Natural killer cell treated with Interleukin-12 subunit alpha and Interleukin-12 subunit beta and Interleukin-15 and Interleukin-18, amount 100 ng/mL, for 72 hours (primary cell): ENCODE measurements at regions not wholly inside any gene's neighbourhood (a gene's known extent, or its start where the extent isn't known, plus 50 kb on each side); places are given as distances from the start of the nearest gene placed in this dataset.
"Not testable (repeated sequence)": the region's sequence is repeated elsewhere in the genome, so short reads cannot be mapped to it uniquely, and the experiment has no call there.

ENCODE experiments used
- ATAC-seq, 2 donors: fragments of 150-1000 bp; cut with Tn5 transposase in 1 of 2; sonication (Bioruptor Pico), chemical (Tn5 transposase) in 1 of 2; 2 replicates each; pipeline ENCODE4 v1.10.0; 2021
- DNase-seq: peaks from one replicate; pipeline ENCODE4 v3.0.0; 2022; ENCODE audit warnings: low spot score
- H3K27ac Mint-ChIP-seq, 2 donors: 1 replicate in 1 of 2; 2 replicates in 1 of 2; pipeline ENCODE4 v1.8.0; 2022; ENCODE audit warnings: mixed read lengths in 2 of 2, mild to moderate bottlenecking in 1 of 2, moderate library complexity in 1 of 2
- H3K27me3 Mint-ChIP-seq, 2 donors: 1 replicate in 1 of 2; 2 replicates in 1 of 2; pipeline ENCODE4 v1.8.0; 2022; ENCODE audit warnings: mixed read lengths in 2 of 2
- H3K36me3 Mint-ChIP-seq: one replicate; pipeline ENCODE4 v1.8.0; 2022; ENCODE audit warnings: mixed read lengths
- H3K4me1 Mint-ChIP-seq, 2 donors: 1 replicate in 1 of 2; 2 replicates in 1 of 2; pipeline ENCODE4 v1.8.0; 2022; ENCODE audit warnings: low read depth in 2 of 2, mixed read lengths in 2 of 2, mild to moderate bottlenecking in 1 of 2
- H3K4me3 Mint-ChIP-seq: one replicate; pipeline ENCODE4 v1.8.0; 2022; ENCODE audit warnings: mixed read lengths
- H3K9me3 Mint-ChIP-seq: 2 replicates; pipeline ENCODE4 v1.8.0; 2022; ENCODE audit warnings: mixed read lengths

DNA sequence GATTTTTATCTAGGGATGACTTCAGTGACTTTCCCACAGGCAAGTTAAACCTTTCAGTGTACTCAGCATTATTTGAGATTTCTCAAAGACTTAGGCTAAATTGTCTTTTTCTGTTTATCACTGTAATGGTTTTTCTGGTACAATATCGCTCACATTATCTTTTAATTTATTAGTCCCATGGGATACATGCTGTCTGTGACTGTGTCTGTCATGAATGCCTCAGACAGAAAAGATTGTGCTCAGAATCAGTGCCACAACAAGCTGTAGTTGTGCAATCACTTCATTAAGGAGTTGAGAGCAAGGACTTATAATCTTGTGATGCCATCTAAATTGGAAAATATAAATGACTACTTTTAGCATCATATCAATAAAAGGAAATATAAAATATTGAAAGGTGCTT is 2374.2 kb upstream of the RAG2 start:
- H3K36me3 Mint-ChIP-seq = no peaks in the 10 kb centered on the region
- H3K27me3 Mint-ChIP-seq = no peaks in the 10 kb centered on the region
- ATAC-seq = no peak
- DNase-seq = no peak
- H3K4me1 Mint-ChIP-seq = no peaks in the 10 kb centered on the region
- no peak overlapping the region for H3K27ac Mint-ChIP-seq
- peaks cover 4% of the 10 kb centered on the region for H3K9me3 Mint-ChIP-seq
- H3K4me3 Mint-ChIP-seq = no peak overlapping the region

GRCh38 chr11:38971141-38971540 is 2373.1 kb upstream of the RAG2 start:
- H3K4me3 Mint-ChIP-seq = no peak overlapping the region
- H3K4me1 Mint-ChIP-seq = no peaks in the 10 kb centered on the region
- no peaks in the 10 kb centered on the region for H3K36me3 Mint-ChIP-seq
- peaks cover 3% of the 10 kb centered on the region for H3K9me3 Mint-ChIP-seq
- no peaks in the 10 kb centered on the region for H3K27me3 Mint-ChIP-seq
- ATAC-seq (no peak), DNase-seq (no peak)
- H3K27ac Mint-ChIP-seq = no peak overlapping the region

GRCh38 chr11:38968951-38969350 is 2370.9 kb upstream of the RAG2 start:
- H3K27me3 Mint-ChIP-seq = no peaks in the 10 kb centered on the region
- DNase-seq (no peak), ATAC-seq (no peak)
- H3K4me3 Mint-ChIP-seq = no peak overlapping the region
- no peaks in the 10 kb centered on the region for H3K4me1 Mint-ChIP-seq
- peaks cover 3% of the 10 kb centered on the region for H3K9me3 Mint-ChIP-seq
- no peak overlapping the region for H3K27ac Mint-ChIP-seq
- H3K36me3 Mint-ChIP-seq = no peaks in the 10 kb centered on the region

DNA sequence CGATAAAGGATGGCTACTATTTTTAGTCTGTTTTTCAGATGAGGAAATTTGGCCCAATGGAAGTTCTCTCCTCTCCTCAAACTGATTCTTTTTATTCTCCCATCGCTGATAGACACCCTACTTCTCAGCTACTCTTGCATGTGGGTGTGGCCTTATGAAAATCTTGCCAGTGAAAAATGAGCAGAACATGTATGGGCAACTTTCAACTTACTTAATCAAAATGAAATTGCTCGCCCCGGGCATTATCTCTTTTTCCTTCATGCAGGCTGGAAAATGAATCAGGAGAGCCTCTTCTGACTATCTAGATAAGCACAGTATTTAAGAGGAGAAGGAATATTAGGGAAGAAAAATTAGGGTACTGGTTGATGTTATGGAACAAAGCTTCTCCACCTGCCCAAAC is 2354.7 kb upstream of the RAG2 start:
- Mint-ChIP-seq H3K27me3 (no peaks in the 10 kb centered on the region), H3K4me3 (no peak overlapping the region), H3K27ac (no peak overlapping the region), H3K4me1 (no peaks in the 10 kb centered on the region), H3K36me3 (no peaks in the 10 kb centered on the region), H3K9me3 (peaks cover 6% of the 10 kb centered on the region)
- no peak for ATAC-seq
- DNase-seq = no peak

GRCh38 chr11:38950867-38951266 is 2352.8 kb upstream of the RAG2 start:
- Mint-ChIP-seq H3K9me3 (peaks cover 12% of the 10 kb centered on the region), H3K27ac (no peak overlapping the region), H3K36me3 (peaks cover 6% of the 10 kb centered on the region), H3K4me1 (no peaks in the 10 kb centered on the region), H3K4me3 (no peak overlapping the region), H3K27me3 (no peaks in the 10 kb centered on the region)
- ATAC-seq (no peak), DNase-seq (no peak)

DNA sequence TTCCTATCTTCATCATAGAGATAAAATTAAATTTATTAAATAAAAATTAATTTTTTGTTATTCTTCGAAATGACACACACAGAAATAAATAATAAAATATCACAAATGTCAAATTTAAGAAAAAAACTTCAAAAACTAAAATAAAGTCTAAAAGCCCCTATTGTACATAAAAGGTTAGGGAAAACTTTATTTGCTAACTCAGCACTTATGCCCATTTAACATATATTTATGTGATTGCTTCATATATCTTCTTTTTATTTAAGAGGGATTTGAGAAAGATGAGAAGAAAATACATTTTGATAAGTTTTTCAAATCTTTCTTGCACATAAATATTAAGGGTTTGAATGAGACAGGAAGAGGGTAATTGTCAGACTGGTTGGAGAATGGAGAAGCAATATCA is 2350.4 kb upstream of the RAG2 start:
- H3K27ac Mint-ChIP-seq = no peak overlapping the region
- ATAC-seq = no peak
- no peak overlapping the region for H3K4me3 Mint-ChIP-seq
- DNase-seq = no peak
- peaks cover 13% of the 10 kb centered on the region for H3K36me3 Mint-ChIP-seq
- peaks cover 21% of the 10 kb centered on the region for H3K9me3 Mint-ChIP-seq
- no peaks in the 10 kb centered on the region for H3K4me1 Mint-ChIP-seq
- H3K27me3 Mint-ChIP-seq = no peaks in the 10 kb centered on the region

DNA sequence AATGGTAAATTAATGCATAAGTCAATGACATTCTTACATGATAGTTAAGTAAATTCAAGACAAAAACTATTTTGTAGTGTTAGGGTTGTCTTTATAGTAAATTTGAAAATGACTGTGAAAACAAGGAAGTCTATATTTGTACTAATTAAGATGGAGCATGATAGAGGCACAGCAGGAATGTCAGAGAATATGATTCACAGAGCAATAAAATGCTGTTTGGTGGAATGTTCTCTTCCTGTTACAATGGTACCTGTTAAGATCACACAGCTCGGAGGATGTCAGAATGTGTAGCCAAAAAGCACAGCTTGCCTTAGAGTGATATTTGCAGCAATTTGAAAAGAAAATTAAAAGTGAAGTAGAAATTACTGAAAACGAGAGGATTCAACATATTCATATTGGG is 2339.7 kb upstream of the RAG2 start:
- Mint-ChIP-seq H3K4me3 (no peak overlapping the region), H3K9me3 (peaks cover 11% of the 10 kb centered on the region), H3K27ac (no peak overlapping the region), H3K36me3 (no peaks in the 10 kb centered on the region), H3K27me3 (no peaks in the 10 kb centered on the region), H3K4me1 (no peaks in the 10 kb centered on the region)
- DNase-seq (no peak), ATAC-seq (no peak)

- H3K27me3 Mint-ChIP-seq = no peaks in the 10 kb centered on the region
- no peak for DNase-seq
- no peak overlapping the region for H3K27ac Mint-ChIP-seq
- H3K4me3 Mint-ChIP-seq = no peak overlapping the region
- no peaks in the 10 kb centered on the region for H3K36me3 Mint-ChIP-seq
- no peak for ATAC-seq
- H3K4me1 Mint-ChIP-seq = no peaks in the 10 kb centered on the region
- peaks cover 16% of the 10 kb centered on the region for H3K9me3 Mint-ChIP-seq
These were observed 2337.9 kb upstream of the RAG2 start for GRCh38 chr11:38935941-38936340.

DNA sequence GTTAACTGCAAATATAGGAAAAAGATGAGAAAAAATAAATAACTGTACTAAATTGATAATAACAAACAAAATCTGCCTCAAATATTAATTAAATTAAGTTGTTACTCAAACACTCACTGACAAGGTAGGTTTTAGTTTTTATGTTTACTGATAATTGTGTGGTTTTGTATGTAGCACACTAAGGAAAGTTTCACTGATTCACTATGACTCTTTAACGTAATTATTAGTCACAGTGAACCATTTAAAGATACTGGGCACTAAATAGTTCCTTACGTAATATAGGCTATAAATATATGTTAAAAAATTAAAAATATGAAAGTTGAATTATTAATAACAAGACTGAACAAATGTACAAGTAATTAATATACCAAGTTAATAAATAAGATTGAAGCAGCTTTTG is 2330.0 kb upstream of the RAG2 start:
- no peaks in the 10 kb centered on the region for H3K4me1 Mint-ChIP-seq
- H3K4me3 Mint-ChIP-seq = no peak overlapping the region
- no peak for ATAC-seq
- H3K36me3 Mint-ChIP-seq = no peaks in the 10 kb centered on the region
- no peaks in the 10 kb centered on the region for H3K27me3 Mint-ChIP-seq
- DNase-seq = no peak
- H3K27ac Mint-ChIP-seq = no peak overlapping the region
- H3K9me3 Mint-ChIP-seq = peaks cover 6% of the 10 kb centered on the region

DNA sequence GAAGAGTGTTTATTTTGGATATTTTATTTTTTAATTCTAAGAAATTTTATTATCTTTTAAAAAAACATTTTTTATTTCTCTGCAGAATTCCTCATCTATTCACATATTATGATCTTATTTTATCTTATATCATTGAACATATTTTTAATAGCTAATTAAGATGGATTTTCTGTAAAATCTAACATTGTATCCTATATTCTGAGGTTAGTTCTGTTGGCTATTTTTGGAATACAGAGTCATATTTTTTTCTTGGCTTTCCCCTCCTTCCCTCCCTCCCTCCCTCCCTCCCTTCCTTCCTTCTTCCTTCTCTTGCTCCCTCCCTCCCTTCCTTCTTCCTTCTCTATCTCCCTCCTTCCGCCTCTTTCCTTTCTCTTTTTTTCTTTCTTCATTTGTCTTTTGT is 2326.6 kb upstream of the RAG2 start:
- ATAC-seq = no peak
- H3K36me3 Mint-ChIP-seq = no peaks in the 10 kb centered on the region

DNA sequence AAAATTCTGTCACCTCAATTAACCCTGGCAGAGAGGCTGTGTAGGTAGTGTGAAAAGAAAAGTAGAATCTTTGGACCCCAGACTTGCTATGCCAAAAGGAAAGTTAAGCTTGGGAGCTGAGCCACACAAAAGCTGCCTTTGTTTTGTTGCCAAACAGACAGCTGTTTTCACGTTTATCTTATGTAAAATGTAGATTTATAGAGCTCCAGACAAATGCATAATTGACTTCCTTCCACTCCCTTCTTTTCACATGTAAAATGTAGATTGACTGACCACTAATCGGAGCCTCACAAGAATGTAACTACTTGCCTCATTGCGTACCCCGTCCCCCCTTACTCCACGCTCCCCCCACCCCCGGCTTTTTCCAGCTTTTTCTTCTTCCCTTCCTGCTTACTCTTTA is 2302.2 kb upstream of the RAG2 start:
- H3K27me3 Mint-ChIP-seq = no peaks in the 10 kb centered on the region
- peaks cover 9% of the 10 kb centered on the region for H3K9me3 Mint-ChIP-seq
- H3K36me3 Mint-ChIP-seq = no peaks in the 10 kb centered on the region
- no peaks in the 10 kb centered on the region for H3K4me1 Mint-ChIP-seq
- H3K27ac Mint-ChIP-seq = no peak overlapping the region
- H3K4me3 Mint-ChIP-seq = no peak overlapping the region
- DNase-seq = no peak
- ATAC-seq = no peak

More for the DNA sequence above, 2326.6 kb upstream of the RAG2 start:
- Mint-ChIP-seq H3K4me3 (no peak overlapping the region), H3K4me1 (no peaks in the 10 kb centered on the region), H3K27ac (no peak overlapping the region), H3K9me3 (peaks cover 3% of the 10 kb centered on the region), H3K27me3 (no peaks in the 10 kb centered on the region)
- no peak for DNase-seq

- DNase-seq, H3K36me3 Mint-ChIP-seq, ATAC-seq, H3K4me1 Mint-ChIP-seq, H3K4me3 Mint-ChIP-seq, H3K27ac Mint-ChIP-seq, H3K27me3 Mint-ChIP-seq: not testable (repeated sequence)
- peaks cover 13% of the 10 kb centered on the region for H3K9me3 Mint-ChIP-seq
These were observed 2296.2 kb upstream of the RAG2 start for GRCh38 chr11:38894201-38894600.

- DNase-seq (no peak), ATAC-seq (no peak)
- Mint-ChIP-seq H3K4me1 (no peaks in the 10 kb centered on the region), H3K27me3 (no peaks in the 10 kb centered on the region), H3K9me3 (peaks cover 11% of the 10 kb centered on the region), H3K27ac (no peak overlapping the region), H3K36me3 (no peaks in the 10 kb centered on the region), H3K4me3 (no peak overlapping the region)
These were observed 2286.3 kb upstream of the RAG2 start for GRCh38 chr11:38884145-38884865.

GRCh38 chr11:38867338-38867737 is 2269.3 kb upstream of the RAG2 start:
- H3K27me3 Mint-ChIP-seq = no peaks in the 10 kb centered on the region
- no peak overlapping the region for H3K4me3 Mint-ChIP-seq
- DNase-seq = no peak
- ATAC-seq = no peak
- H3K27ac Mint-ChIP-seq = no peak overlapping the region
- peaks cover 18% of the 10 kb centered on the region for H3K9me3 Mint-ChIP-seq
- peaks cover 17% of the 10 kb centered on the region for H3K36me3 Mint-ChIP-seq
- H3K4me1 Mint-ChIP-seq = no peaks in the 10 kb centered on the region

GRCh38 chr11:38865922-38866321 is 2267.9 kb upstream of the RAG2 start:
- Mint-ChIP-seq H3K4me1 (no peaks in the 10 kb centered on the region), H3K9me3 (peaks cover 25% of the 10 kb centered on the region)

More at GRCh38 chr11:38865922-38866321, 2267.9 kb upstream of the RAG2 start:
- Mint-ChIP-seq H3K27me3 (no peaks in the 10 kb centered on the region), H3K4me3 (no peak overlapping the region), H3K27ac (no peak overlapping the region), H3K36me3 (peaks cover 19% of the 10 kb centered on the region)
- ATAC-seq (no peak), DNase-seq (no peak)
